ENCODE measurements at regions not wholly inside any gene's neighbourhood (a gene's known extent, or its start where the extent isn't known, plus 50 kb on each side); places are given as distances from the start of the nearest gene placed in this dataset.
"Not testable (repeated sequence)": the region's sequence is repeated elsewhere in the genome, so short reads cannot be mapped to it uniquely, and the experiment has no call there.

DNA sequence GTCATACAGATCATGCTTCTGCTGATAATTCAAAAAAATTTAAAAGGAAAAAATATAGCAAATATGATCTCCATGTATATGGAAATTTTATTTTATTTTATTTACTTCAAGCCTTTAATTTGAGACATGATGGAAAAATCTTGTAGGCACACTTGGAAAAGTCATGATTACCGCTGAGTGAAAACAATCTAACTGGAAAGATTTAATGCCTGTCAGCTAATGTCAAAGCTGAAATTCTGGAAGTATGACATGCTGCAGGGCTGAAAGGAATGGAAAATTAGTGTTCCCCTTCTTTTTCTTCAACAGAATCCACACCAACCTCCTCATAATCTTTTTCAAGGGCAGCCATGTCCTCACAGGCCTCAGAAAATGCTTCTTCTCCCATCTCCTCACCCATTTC, 58.2 kb downstream of the RPRM start:
- no peak for DNase-seq

DNA sequence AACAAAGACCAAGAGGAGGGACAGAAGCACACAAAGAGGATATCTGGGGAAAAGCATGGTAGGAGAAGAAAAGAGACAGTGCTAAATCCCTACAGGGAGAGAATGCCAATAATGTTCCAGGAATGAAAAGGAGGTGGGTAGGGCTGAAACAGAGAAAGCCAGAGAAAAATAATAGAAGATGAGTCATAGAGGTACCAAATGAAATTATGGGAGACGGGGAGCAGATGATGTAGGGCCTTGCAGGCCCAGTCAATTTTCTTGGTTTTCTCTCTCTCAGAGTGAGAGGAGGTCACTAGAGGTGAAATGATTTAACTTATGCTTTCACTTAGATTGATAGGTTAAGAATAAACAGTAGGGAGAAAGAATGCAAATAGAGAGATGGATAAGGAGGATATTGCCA, 61.5 kb downstream of the RPRM start:
- no peak for DNase-seq

DNA sequence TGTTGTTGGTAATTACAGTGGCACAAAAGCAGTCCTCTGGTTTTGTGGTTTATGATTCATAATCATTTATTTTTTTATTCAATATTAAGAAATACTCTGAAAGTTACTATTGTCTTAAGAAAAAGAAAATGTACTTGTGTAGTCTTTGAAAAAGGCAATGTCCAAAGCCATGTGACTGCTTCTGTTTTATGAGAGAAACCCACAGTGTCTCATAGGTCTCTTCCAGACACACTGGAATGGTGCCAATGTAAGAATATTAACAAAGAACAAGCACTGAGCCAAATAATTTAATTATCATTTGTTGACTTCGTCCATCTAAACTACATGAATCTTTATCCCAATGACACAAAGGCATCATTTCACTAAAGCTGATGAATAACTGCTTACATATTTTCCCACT, 62.5 kb downstream of the RPRM start:
- DNase-seq, result no peak

DNA sequence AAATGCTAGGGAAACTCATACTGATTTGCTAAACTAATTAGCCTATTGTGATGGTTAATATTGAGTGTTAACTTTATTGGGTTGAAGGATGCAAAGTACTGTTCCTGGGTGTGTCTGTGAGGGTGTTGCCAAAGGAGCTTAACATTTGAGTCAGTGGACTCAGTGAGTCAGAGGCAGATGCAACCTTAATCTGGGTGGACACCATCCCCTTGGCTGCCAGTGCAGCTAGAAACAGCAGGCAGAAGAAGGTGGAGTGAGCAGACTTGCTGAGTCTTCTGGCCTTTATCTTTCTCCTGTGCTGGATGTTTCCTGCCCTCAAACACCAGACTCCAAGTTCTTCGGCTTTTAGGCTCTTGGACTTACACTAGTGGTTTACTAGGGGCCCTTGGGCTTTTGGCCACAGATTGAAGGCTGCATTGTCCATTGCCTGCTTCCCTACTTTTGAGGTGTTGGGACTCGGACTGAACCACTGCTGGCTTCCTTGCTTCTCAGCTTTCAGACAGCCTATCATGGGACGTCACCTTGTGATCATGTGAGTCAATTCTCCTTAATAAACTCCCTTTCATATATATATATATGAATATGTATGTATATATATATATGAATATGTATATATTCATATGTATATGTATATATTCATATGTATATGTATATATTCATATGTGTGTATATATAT, 69.7 kb downstream of the RPRM start:
- DNase-seq, result no peak

DNA sequence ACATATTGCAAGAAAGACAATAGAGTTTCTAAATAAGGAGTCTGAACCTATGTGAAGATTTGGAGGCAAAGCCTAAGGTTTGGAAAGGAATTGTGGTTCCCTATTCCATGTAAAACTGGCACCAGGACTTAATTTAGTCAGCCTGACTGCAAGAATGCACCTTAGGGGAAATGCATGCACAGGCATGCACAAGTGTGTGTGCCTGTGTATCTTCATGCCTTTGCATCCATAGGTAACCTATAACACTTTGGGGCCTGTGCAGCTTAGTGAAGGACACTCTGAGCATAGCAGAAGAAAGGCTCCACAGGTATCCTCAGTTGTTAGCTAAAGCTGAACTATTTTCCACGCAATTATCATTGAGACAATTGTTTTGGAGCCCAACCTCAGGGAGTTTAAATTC, 73.4 kb downstream of the RPRM start:
- DNase-seq, result no peak

DNA sequence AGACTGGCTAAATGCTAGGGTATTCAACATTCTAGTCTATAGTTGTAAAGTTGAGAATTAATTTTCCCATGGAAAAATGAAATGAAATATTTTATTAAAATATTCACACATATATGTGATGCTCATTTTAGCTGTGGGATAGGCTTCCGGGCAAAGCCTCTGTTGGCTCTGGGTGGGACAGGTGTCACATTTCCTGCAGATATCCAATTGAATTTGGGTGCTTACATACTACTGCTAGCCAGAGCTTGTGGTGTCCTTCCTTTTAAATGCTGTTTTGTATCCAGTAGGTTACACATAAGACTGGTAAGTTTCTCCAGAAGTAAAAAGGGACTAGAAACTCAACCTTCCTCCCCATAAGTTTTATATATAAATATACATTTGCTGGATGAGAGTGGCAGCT, 73.8 kb downstream of the RPRM start:
- DNase-seq, result no peak

DNA sequence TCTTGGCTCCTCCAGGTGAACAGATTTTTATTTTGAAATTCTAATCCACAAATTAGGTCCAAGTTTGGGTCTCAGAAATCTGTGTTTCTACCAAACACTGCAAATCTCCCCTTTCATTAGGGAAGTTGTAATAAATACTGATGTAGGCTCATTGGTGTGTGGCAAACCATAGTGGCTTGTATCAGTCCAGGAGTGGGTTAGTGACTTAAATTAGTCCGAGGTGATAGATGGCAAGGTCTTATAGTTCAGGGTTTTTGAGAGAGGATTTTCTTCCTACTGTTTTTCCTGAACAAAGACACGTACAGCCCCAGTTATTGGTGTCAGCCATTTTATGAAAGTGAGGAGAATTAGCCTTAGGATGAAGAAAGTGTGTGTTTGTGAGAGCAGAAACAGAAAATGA, 74.6 kb downstream of the RPRM start:
- DNase-seq, result no peak

DNA sequence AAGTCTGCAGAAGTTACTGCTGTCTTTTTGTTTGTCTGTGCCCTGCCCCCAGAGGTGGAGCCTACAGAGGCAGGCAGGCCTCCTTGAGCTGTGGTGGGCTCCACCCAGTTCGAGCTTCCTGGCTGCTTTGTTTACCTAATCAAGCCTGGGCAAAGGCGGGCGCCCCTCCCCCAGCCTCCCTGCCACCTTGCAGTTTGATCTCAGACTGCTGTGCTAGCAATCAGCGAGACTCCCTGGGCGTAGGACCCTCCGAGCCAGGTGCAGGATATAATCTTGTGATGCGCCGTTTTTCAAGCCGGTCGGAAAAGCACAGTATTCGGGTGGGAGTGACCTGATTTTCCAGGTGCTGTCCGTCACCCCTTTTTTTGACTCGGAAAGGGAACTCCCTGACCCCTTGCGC, 75.2 kb downstream of the RPRM start:
- not testable (repeated sequence) for DNase-seq

DNA sequence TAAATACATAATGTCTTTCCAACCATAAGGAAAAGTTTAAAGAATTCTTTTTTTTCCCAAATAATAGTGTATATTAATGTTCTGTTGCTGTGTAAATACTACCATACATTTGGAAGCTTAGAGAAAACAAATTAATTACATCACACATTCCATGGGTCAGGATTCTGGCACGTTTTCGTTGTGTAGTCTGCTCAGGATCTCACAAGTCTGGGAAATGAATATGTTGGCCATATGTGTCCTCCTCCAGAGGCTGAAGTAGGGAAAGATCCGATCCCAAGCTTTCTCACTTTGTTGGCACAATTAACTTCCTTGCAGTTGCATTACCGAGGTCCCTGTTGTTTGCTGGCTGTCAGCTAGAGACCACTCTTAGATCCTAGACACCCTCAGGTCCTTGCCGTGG, 83.9 kb downstream of the RPRM start:
- DNase-seq, result no peak

DNA sequence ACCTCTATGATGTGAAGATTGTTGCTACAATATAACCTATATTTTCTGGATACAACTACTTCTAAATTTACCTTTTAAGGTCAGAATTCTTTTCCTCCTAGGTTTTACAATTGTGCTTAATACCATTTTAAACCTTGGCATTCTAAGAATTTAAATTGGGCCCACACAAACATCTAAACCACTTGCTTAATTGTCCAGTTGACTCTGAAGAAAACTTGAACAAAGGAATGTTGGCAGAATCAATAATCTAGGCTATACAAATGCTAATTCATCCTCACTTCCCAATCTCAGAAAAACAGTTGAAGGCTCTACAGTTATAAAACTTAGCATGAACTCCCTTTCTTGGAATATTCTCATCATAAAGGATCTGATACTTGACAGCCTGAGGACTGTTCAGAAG, 84.3 kb downstream of the RPRM start:
- DNase-seq, result no peak

DNA sequence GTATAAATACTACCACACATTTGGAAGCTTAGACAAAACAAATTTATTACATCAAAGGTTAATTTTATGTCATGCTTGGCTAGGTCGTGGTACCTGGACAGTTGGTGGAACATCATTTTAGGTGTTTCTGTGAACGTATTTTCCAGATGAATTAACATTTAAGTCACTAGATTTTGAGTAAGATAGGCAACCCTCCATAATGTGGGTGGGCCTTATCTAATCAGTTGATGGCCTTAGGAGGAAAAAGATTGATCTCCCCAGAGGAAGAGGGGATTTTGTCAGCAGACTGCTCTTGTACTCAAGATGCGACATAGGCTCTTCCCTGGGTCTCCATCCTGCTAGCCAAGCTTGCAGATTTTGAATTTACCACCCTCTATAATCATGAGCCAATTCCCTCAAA, 85.0 kb downstream of the RPRM start:
- DNase-seq, result no peak

DNA sequence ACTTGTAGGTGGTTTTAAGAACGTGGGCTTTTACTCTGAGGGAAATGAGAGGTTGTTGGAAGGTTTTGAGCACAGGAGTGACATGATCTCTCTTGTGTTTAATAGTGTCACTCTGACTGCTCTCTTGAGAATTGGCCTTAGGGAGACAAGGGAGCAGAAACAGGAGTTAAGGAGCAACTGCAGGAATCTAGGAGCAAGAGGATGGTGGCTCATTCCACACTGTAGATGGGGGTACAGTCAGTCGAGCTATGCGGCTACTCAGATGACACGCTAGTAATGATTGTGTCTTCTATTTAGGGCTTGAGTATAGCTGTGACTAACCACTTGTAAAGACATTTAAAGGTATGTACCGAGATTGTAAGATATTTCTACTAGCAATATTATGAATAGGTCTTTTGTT, 87.4 kb downstream of the RPRM start:
- no peak for DNase-seq

DNA sequence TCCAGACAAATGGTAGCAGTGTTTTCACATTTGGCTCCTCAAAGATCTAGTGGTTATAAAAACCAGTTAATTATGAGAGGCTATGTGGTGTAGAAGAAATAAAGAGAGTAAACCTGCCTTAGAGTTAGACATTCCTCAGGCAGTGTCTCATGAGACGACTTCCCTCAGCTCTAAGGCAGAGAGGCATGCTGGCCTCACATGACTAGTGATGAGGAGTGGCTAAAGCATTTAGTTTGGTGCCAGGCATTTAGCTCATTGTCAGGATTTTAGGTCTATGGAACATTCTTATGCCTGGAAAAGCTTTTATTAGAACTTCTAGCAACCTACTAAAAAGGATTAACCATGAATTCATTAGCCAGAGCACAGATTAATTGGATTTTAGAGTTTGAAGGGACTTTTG, 90.3 kb downstream of the RPRM start:
- DNase-seq, result no peak

DNA sequence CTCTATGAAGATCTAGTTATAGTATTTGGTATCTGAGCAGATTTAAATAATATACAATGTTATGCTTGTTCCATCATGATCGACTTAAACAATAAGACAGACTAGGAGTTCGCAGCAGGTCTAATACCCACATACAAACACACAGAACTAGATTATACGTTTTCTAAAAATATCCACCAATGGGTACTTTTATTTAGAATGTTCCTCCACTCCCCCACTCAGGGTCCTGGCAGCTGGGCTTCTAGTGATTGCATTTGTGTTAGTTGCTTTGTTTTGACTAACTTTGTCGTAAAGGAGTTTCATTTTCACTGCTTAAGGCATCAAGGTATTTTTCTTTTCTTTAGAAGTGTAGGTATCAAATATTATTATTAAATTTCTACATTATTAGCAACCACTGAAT, 91.4 kb downstream of the RPRM start:
- DNase-seq, result no peak

DNA sequence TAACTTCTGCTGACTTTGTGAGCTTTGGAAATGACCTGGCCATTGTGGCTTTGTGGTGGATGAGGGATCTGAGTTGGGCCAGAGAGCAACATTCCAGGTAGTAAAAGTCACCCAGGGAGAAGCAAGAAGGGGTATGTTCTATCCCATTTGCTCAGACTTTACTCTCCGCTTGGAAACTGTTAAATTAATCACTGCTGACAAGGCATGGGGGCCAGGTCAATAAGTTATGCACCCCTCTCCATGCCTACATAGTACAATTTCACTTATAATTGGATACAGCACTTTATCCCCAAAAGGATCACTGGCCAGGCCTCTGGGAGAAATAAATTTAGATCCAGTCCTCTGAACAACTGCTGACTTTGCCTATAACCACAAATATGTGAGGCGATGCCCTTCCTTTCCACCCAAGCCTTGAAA, 92.1 kb downstream of the RPRM start:
- no peak for DNase-seq

DNA sequence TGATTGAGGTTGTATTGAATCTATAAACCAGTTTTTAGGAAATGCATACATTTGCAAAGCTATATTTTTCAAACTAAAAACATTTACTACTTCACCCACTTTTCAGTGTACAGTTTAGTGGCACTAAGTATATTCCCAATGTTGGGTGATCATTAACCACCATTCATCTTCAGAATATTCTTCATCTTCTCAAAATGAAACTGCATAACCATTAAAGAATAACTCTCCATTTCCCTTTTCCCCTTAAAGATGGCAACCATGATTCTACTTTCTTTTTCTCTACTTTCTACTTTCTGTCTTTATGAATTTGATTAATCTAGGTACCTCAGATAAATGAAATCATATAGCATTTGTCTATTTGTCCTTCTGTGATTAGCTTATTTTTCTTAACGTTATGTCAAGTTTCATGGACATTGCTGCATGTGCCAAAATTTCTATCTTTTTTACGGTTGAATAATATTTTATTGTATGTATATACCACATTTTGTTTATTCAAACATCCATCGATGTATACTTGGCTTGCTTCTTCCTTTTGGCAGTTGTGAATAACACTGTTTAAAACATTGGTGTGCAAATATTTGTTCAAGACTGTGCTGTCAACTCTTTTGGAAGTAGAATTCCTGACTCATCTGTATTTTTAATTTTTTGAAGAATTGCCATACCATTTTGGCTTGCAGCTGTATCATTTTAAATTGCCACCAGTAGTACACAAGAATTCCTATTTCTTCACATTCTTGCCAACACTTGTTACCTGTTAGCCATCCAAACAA, 104.9 kb downstream of the RPRM start:
- DNase-seq, result no peak

DNA sequence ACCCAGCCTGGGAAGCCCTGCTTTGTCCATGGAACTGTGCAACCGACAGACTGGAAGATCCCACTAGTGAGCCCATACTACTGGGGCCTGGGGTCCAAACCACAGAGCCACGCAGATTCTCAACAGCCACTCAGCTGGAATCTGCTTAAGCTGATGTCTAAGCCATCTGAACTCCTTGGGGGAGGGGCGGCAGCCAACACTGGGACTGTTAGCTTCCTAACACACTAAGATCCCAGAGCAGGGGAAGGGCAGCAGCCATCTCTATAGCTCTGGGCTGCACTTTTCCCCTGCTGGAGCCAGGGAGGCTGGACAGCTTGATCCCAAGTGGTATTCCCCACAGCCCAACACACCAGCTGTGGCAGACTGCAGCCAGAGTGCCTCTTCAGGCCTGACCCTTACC, 118.3 kb downstream of the RPRM start:
- no peak for DNase-seq

DNA sequence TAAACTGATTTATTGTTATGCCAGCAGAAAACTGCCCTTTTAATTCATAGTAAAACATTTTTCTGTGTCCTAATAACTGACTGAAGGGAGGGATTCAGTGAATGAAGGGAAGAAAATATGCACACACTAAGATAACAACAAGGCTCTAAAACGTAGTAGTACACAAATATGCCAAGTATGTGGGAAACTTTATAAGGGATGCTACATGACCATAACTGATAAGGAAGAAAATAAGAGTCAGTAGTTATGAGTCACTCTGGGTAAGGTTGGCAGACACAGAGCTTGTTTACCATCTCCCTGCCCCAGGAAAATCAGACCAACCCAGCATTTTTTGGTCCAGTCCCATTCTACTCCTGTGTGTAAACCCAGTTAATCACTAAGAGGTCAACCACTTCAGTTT, 124.2 kb downstream of the RPRM start:
- DNase-seq, result no peak

DNA sequence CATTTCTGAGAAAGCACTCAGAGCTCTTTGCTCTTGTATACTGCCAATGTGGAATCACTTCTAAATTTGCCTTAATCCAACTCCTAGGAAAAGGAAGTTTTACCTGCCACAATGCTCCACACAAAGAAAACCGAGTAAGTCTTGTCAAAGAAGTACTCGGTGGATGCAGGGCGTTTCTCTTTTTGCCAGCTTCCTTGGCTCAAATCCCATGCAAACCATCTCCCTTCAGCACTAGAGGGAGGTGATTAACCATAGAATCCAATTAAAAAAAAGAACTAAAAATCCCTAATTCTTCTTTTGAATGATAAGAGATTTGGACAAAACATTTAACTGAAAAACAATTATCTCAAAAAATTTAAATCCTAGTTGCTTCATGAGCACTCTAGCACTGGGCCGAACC, 129.0 kb downstream of the RPRM start:
- DNase-seq, result no peak

DNA sequence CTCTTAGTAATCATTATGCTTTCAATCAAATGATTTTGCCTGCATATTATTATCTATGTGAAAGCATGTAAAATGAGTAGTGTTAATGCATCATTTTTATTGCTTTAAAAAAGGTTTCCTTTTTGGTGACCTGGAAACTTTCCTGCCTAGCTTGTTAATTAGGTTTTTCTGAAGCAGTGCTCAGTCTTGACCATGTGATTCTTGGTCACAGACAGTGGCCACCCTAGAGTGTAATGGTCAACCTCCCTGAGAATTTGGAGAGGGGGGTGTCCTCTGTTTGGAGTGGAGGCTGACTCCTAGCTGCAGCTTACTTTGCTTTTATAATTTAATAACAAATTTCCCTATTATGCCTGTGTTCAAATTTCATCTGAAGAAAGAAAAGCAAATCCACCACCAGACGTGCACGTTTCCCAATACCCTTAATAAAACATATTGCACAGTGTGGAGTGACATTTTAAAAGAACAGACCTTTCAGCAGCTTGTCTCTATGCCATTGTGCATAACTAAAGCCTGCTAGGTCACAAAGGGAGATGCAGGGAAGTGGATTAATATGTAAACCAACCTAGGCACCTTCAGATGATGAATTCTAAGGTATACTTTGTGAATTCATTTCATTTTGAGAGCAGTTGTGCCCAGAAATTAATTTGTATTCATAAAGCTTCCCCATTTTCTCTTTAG, 130.6 kb downstream of the RPRM start:
- no peak for DNase-seq

DNA sequence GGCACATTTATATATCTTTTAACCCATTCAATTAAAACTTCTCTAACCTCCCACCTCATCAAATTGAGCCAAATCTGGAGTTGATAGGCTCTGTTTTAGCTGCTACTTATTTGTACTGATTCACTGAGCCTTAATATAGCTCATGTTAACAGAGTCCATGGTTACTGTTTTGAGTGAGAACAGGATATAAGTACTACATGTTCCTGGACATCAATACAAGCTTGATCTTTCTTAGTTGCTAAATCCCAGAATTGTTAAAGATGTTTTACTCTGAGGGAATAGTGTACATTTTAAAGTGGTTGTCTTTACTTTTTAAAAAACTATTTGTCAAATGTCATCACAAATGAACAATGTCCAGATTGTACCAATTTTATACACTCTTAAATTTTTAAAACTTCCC, 157.7 kb downstream of the RPRM start:
- DNase-seq, result no peak

DNA sequence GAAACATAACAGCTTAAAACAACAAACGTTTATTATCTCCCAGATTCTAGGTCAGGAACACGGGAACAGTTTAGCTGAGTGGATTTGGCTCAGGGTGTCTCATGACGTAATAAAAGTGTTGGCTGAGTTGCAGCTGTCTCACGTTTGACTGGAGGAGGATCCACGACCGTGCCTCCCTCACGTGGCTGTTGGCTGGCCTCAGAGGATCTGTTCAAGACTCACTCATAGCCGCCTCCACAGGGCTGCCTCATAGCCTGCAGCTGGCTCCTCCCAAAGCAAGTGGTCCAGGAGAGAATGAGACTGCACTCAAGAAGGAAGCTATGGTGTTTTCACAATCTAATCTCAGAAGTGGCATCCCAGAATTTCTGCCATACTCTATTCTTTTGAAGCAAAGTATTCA, 167.1 kb downstream of the RPRM start:
- no peak for DNase-seq

DNA sequence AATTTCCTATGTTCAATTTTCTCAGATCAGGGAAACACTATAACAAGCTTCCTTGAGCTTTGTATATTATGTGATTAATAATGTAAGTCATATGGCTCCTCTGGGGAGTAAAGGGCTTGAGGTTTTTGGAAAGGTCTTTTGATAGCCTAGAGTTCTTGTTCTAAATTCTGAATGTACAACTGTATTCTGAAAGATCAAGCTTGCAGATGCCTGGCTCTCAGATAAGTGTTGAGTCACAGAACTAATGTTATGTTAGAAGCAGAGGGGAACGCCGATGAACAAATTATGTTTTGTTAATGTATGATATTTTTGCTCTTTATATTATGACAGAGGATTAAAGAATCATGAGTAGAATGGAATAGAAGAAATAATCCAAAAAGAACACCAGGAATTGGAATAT, 170.1 kb downstream of the RPRM start:
- DNase-seq, result no peak

DNA sequence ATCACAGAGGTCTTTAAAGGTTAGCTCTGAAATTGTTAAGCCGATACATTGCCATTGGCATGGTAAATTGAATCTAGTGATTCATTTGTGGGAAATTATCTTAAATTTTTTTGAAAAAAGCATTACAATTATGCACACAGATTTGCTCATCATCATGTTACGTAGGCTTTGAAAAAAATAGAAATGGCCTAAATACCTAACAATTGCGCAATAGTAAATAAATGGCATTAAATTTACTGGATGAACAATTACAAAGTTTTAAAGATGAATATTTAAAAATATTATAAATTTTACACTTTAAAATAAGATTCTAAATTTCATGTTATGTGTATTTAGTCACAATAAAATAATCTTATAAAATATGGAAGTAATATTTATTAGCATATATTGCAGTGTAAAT, 171.3 kb downstream of the RPRM start:
- no peak for DNase-seq
